Left ventricle myocardium inferior (tissue), 1 donor: ENCODE measurements at regions not wholly inside any gene's neighbourhood (a gene's known extent, or its start where the extent isn't known, plus 50 kb on each side); places are given as distances from the start of the nearest gene placed in this dataset.
"Not testable (repeated sequence)": the region's sequence is repeated elsewhere in the genome, so short reads cannot be mapped to it uniquely, and the experiment has no call there.

ENCODE experiments used
- DNase-seq: peaks from one replicate; pipeline ENCODE4 v3.0.0-alpha.2; 2020
- H3K27ac ChIP-seq: fragments of 200-600 bp; replicated peaks from 2 replicates; pipeline ENCODE4 v1.8.0; 2021
- H3K27me3 ChIP-seq: fragments of 200-600 bp; 2 replicates; pipeline ENCODE4 v1.8.0; 2021; ENCODE audit warnings: low read depth
- H3K36me3 ChIP-seq: fragments of 200-600 bp; 2 replicates; pipeline ENCODE4 v1.8.0; 2021
- H3K4me1 ChIP-seq: fragments of 200-600 bp; 2 replicates; pipeline ENCODE4 v1.8.0; 2021
- H3K4me3 ChIP-seq: fragments of 200-600 bp; 2 replicates; pipeline ENCODE4 v1.8.0; 2021; ENCODE audit warnings: mild to moderate bottlenecking, moderate library complexity
- H3K9me3 ChIP-seq: fragments of 200-600 bp; replicated peaks from 2 replicates; pipeline ENCODE4 v1.8.0; 2021
- CTCF ChIP-seq: fragments of 200-600 bp; IDR thresholded peaks from 2 replicates; pipeline ENCODE4 v1.8.0; 2021; ENCODE audit warnings: antibody characterized with exemption, mild to moderate bottlenecking, borderline replicate concordance
- intact Hi-C: fragments of 100-400 bp; cut with micrococcal nuclease; formaldehyde crosslinking; loops from one replicate; pipeline ENCODE4 v1.11.0; 2022
- donor health status: DM: no; HTN: yes; CAD: no; lungs with severe emphysema.

GRCh38 chr2:89756616-89757015 is 1065.1 kb downstream of the RPIA start:
- H3K27ac ChIP-seq, H3K4me1 ChIP-seq, H3K4me3 ChIP-seq, H3K36me3 ChIP-seq, H3K9me3 ChIP-seq, intact Hi-C loops, DNase-seq: not testable (repeated sequence)
- peaks cover 28% of the 10 kb centered on the region for H3K27me3 ChIP-seq

GRCh38 chr2:89758332-89759026 is 1067.0 kb downstream of the RPIA start:
- H3K9me3 ChIP-seq, H3K36me3 ChIP-seq, H3K4me1 ChIP-seq, intact Hi-C loops, H3K27ac ChIP-seq, H3K4me3 ChIP-seq, DNase-seq: not testable (repeated sequence)
- H3K27me3 ChIP-seq = peaks cover 46% of the 10 kb centered on the region

GRCh38 chr2:89760762-89761161 is 1069.3 kb downstream of the RPIA start:
- H3K4me1 ChIP-seq, H3K9me3 ChIP-seq, H3K4me3 ChIP-seq, intact Hi-C loops, H3K27ac ChIP-seq, H3K36me3 ChIP-seq, DNase-seq: not testable (repeated sequence)
- peaks cover 69% of the 10 kb centered on the region for H3K27me3 ChIP-seq

- intact Hi-C loops, H3K27ac ChIP-seq, DNase-seq, H3K36me3 ChIP-seq, H3K4me3 ChIP-seq, H3K9me3 ChIP-seq, H3K4me1 ChIP-seq: not testable (repeated sequence)
- peaks cover 73% of the 10 kb centered on the region for H3K27me3 ChIP-seq
Measured at GRCh38 chr2:89761171-89761570, 1069.7 kb downstream of the RPIA start.

GRCh38 chr2:89761863-89762262 is 1070.4 kb downstream of the RPIA start:
- H3K4me3 ChIP-seq, intact Hi-C loops, H3K36me3 ChIP-seq, DNase-seq, H3K27ac ChIP-seq, H3K4me1 ChIP-seq, H3K9me3 ChIP-seq: not testable (repeated sequence)
- H3K27me3 ChIP-seq = peaks cover 74% of the 10 kb centered on the region

- H3K36me3 ChIP-seq, H3K27ac ChIP-seq, DNase-seq, H3K4me3 ChIP-seq, intact Hi-C loops, H3K4me1 ChIP-seq, H3K9me3 ChIP-seq: not testable (repeated sequence)
- peaks cover 77% of the 10 kb centered on the region for H3K27me3 ChIP-seq
Measured at GRCh38 chr2:89762461-89763253, 1071.2 kb downstream of the RPIA start.

GRCh38 chr2:89763254-89763580 is 1071.7 kb downstream of the RPIA start:
- intact Hi-C loops = no loop called here
- peaks cover 77% of the 10 kb centered on the region for H3K27me3 ChIP-seq

More at GRCh38 chr2:89763254-89763580, 1071.7 kb downstream of the RPIA start:
- Histone ChIP-seq H3K4me3 (no peak overlapping the region), H3K4me1 (no peaks in the 10 kb centered on the region), H3K9me3 (peaks cover 9% of the 10 kb centered on the region), H3K36me3 (no peaks in the 10 kb centered on the region), H3K27ac (no peak overlapping the region)
- TF ChIP-seq CTCF = no peak
- no peak for DNase-seq
